B cell (primary cell): ENCODE measurements at regions not wholly inside any gene's neighbourhood (a gene's known extent, or its start where the extent isn't known, plus 50 kb on each side); places are given as distances from the start of the nearest gene placed in this dataset.

Source experiments
- ATAC-seq: fragments of 200-7000 bp; cut with Tn5 transposase; one replicate; pipeline ENCODE4 v1.10.0; 2021; ENCODE audit warnings: low read depth, mild to moderate bottlenecking, moderate number of reproducible peaks, moderate library complexity
- CTCF ChIA-PET: fragments of 350-600 bp; sonication (Branson Sonifier 250); formaldehyde crosslinking; loops from one replicate; lab custom pipeline; 2021; ENCODE audit warnings: antibody characterized with exemption, inconsistent platforms; lab: Charles Lee
- POLR2A ChIA-PET: fragments of 350-600 bp; sonication (Branson Sonifier 250); formaldehyde crosslinking; loops from one replicate; lab custom pipeline; 2021; ENCODE audit warnings: antibody characterized with exemption; lab: Charles Lee
- DNase-seq: peaks from one replicate; pipeline ENCODE4 v3.0.0; 2013
- H2AFZ ChIP-seq: 2 replicates; pipeline ENCODE4 v1.6.1; 2012; ENCODE audit warnings: mild to moderate bottlenecking, low read depth, low read length; ENCODE audit not compliant: insufficient read depth, poor library complexity, severe bottlenecking
- H3K27ac ChIP-seq, 2 donors: 1 replicate in 1 of 2; 2 replicates in 1 of 2; pipeline ENCODE4 v1.5.1; 2012 to 2013; ENCODE audit warnings: low read length in 2 of 2, mild to moderate bottlenecking in 2 of 2, moderate library complexity in 1 of 2
- H3K27me3 ChIP-seq, 4 experiments: fragments of 200-600 bp in 1 of 4; sonication (generic) in 1 of 4; replicated peaks in 1 of 4; 1 replicate in 2 of 4; 2 replicates in 2 of 4; pipeline versions ENCODE4 v1.6.1 to v1.7.0; 2013 to 2016; ENCODE audit warnings: low read length in 3 of 4, mild to moderate bottlenecking in 2 of 4, mixed read lengths in 1 of 4, moderate library complexity in 1 of 4; ENCODE audit not compliant: insufficient read depth in 4 of 4, control insufficient read depth in 3 of 4; ENCODE audit errors: control extremely low read depth in 1 of 4
- H3K36me3 ChIP-seq, 2 experiments: replicated peaks in 1 of 2; 1 replicate in 1 of 2; 2 replicates in 1 of 2; pipeline versions ENCODE4 v1.6.1 to v1.7.1; 2013; ENCODE audit warnings: low read length in 1 of 2; ENCODE audit not compliant: insufficient read depth in 2 of 2, control insufficient read depth in 1 of 2; ENCODE audit errors: control extremely low read depth in 1 of 2, extremely low read depth in 1 of 2
- H3K4me1 ChIP-seq, 2 donors: fragments of 200-600 bp in 1 of 2; sonication (generic) in 1 of 2; 1 replicate in 1 of 2; 2 replicates in 1 of 2; pipeline versions ENCODE4 v1.5.1 to v1.6.1; 2013 to 2017; ENCODE audit warnings: low read length in 2 of 2; ENCODE audit not compliant: control insufficient read depth in 2 of 2, insufficient read depth in 2 of 2
- H3K4me2 ChIP-seq: replicated peaks from 2 replicates; pipeline ENCODE3; 2012; ENCODE audit warnings: mild to moderate bottlenecking, low read depth, low read length; ENCODE audit not compliant: poor library complexity, severe bottlenecking
- H3K4me3 ChIP-seq, 5 experiments: fragments of 200-600 bp in 1 of 5; sonication (generic) in 1 of 5; 1 replicate in 3 of 5; 2 replicates in 2 of 5; pipeline versions ENCODE4 v1.5.1 to v1.7.0; 2011 to 2016; ENCODE audit warnings: low read length in 4 of 5, mild to moderate bottlenecking in 4 of 5, low read depth in 2 of 5, control low read depth in 1 of 5, moderate library complexity in 1 of 5; ENCODE audit not compliant: insufficient read depth in 1 of 5; ENCODE audit errors: control extremely low read depth in 1 of 5, extremely low read depth in 1 of 5
- H3K79me2 ChIP-seq: fragments of 200-600 bp; sonication (generic); one replicate; pipeline ENCODE4 v1.6.0; 2016; ENCODE audit warnings: low read length; ENCODE audit not compliant: control insufficient read depth, insufficient read depth
- H3K9ac ChIP-seq: fragments of 200-600 bp; sonication (generic); 2 replicates; pipeline ENCODE4 v1.6.1; 2017; ENCODE audit warnings: mild to moderate bottlenecking, low read length, moderate library complexity
- H3K9me3 ChIP-seq, 3 donors: one replicate each; pipeline versions ENCODE4 v1.6.1 to v1.7.1; 2013; ENCODE audit warnings: low read length in 2 of 3; ENCODE audit not compliant: control insufficient read depth in 2 of 3, insufficient read depth in 1 of 3; ENCODE audit errors: control extremely low read depth in 1 of 3
- H4K20me1 ChIP-seq: 2 replicates; pipeline ENCODE4 v1.6.0; 2012; ENCODE audit warnings: mild to moderate bottlenecking, low read length; ENCODE audit not compliant: insufficient read depth, control insufficient read depth, poor library complexity, severe bottlenecking
- H3K27ac Mint-ChIP-seq: one replicate; pipeline ENCODE4 v1.8.0; 2021; ENCODE audit warnings: mixed read lengths
- H3K27me3 Mint-ChIP-seq: one replicate; pipeline ENCODE4 v1.8.0; 2021; ENCODE audit warnings: mixed read lengths
- H3K4me1 Mint-ChIP-seq: one replicate; pipeline ENCODE4 v1.8.0; 2021; ENCODE audit warnings: mixed read lengths
- H3K4me3 Mint-ChIP-seq: one replicate; pipeline ENCODE4 v1.8.0; 2021; ENCODE audit warnings: mixed read lengths
- H3K9me3 Mint-ChIP-seq: one replicate; pipeline ENCODE4 v1.8.0; 2022; ENCODE audit warnings: mixed read lengths; ENCODE audit not compliant: insufficient read depth
- EZH2 ChIP-seq: IDR thresholded peaks from 2 replicates; pipeline ENCODE4 v1.6.1; 2012; ENCODE audit warnings: borderline replicate concordance, low read depth, mild to moderate bottlenecking, moderate library complexity, low read length; ENCODE audit not compliant: insufficient read depth, poor library complexity, severe bottlenecking
- WGBS: methylation state at CpG from one replicate; pipeline ENCODE4 v1.1.5; 2013; ENCODE audit warnings: missing lambda C conversion rate; ENCODE audit not compliant: insufficient coverage; 5-methylcytosine and 5-hydroxymethylcytosine counted together
- intact Hi-C: fragments of 100-400 bp; cut with micrococcal nuclease; formaldehyde crosslinking; loops from one replicate; pipeline ENCODE4 v1.10.0; 2022
- TF ChIP-seq, protein P1 (sequence below): fragments of 200-600 bp; IDR thresholded peaks from one replicate; pipeline ENCODE4 v1.8.0; 2022; ENCODE audit warnings: antibody characterized with exemption, mild to moderate bottlenecking

DNA sequence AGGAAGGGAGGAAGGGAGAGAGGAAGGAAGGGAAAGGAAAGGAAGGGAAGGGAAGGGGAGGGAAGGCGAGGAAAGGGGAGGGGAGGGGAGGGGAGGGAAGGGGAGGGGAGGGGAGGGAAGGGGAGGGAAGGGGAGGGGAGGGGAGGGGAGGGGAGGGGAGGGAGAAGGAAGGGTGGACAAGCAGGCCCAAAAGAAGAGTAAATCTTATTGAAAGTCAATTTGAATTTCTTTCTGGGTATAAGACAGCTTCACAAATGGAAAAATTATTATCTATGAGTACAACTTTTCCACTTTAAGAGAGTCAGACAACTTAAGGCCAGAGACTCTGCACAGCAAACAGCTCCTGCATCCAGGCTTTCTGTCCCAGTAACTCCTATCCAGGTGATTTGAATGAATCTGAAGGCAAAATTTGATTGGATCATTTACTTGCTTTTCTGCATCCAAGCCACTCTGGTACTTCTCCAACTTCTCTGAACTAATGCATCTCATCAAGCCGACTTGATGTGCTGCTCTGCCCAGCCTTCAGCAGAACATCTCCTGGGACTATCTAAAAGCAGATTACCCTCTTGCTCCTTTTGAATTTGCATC, 363.4 kb upstream of the KIF2A start:
- intact Hi-C loops, result no loop called here
- H3K4me3 ChIP-seq, result no peak overlapping the region
- H3K9me3 ChIP-seq, result no peaks in the 10 kb centered on the region
- no peak overlapping the region for H3K4me2 ChIP-seq
- no peak overlapping the region for H2AFZ ChIP-seq
- ATAC-seq (no peak), DNase-seq (no peak)
- no peaks in the 10 kb centered on the region for H3K36me3 ChIP-seq
- H3K27me3 Mint-ChIP-seq, result no peaks in the 10 kb centered on the region
- H3K4me1 Mint-ChIP-seq, result no peaks in the 10 kb centered on the region
- POLR2A ChIA-PET, result no interaction called here
- no peaks in the 10 kb centered on the region for H3K79me2 ChIP-seq
- H3K27me3 ChIP-seq, result no peaks in the 10 kb centered on the region
- no peak for TF ChIP-seq EZH2
- TF ChIP-seq, protein P1, sequence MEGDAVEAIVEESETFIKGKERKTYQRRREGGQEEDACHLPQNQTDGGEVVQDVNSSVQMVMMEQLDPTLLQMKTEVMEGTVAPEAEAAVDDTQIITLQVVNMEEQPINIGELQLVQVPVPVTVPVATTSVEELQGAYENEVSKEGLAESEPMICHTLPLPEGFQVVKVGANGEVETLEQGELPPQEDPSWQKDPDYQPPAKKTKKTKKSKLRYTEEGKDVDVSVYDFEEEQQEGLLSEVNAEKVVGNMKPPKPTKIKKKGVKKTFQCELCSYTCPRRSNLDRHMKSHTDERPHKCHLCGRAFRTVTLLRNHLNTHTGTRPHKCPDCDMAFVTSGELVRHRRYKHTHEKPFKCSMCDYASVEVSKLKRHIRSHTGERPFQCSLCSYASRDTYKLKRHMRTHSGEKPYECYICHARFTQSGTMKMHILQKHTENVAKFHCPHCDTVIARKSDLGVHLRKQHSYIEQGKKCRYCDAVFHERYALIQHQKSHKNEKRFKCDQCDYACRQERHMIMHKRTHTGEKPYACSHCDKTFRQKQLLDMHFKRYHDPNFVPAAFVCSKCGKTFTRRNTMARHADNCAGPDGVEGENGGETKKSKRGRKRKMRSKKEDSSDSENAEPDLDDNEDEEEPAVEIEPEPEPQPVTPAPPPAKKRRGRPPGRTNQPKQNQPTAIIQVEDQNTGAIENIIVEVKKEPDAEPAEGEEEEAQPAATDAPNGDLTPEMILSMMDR, result no peak
- no peak overlapping the region for H3K4me3 Mint-ChIP-seq
- H3K27ac ChIP-seq, result no peak overlapping the region
- no peaks in the 10 kb centered on the region for H4K20me1 ChIP-seq
- WGBS, result 100% methylated on average over 1 of the region's 2 CpGs
- H3K9me3 Mint-ChIP-seq, result no peaks in the 10 kb centered on the region
- H3K4me1 ChIP-seq, result no peaks in the 10 kb centered on the region
- no peak overlapping the region for H3K9ac ChIP-seq
- CTCF ChIA-PET, result no interaction called here
- H3K27ac Mint-ChIP-seq, result no peak overlapping the region

DNA sequence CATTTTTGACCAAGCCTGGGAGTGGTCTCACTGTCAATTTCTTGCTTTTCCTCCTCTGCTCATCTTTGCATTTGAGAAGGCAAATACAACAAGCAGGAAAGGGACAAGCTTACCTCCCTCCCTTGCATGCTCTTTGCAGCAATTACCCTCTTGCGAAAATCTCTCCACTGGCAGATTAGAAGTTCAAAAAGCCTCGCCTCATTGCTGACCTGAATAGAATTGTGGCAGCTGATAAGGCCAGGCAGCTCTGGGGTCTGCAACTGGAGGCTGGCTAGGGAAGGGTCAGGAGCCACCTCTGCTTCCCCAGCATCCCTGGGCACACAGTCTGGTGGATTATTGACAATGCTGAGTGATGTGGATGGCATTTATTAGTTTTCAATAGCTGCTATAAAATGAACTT, 362.3 kb upstream of the KIF2A start:
- intact Hi-C loops, result no loop called here
- no peak overlapping the region for H3K27ac ChIP-seq
- no peaks in the 10 kb centered on the region for H3K4me1 ChIP-seq
- H3K27ac Mint-ChIP-seq, result no peak overlapping the region
- H3K27me3 ChIP-seq, result no peaks in the 10 kb centered on the region
- no peaks in the 10 kb centered on the region for H3K9me3 ChIP-seq
- no peaks in the 10 kb centered on the region for H3K4me1 Mint-ChIP-seq
- DNase-seq (no peak), ATAC-seq (no peak)
- POLR2A ChIA-PET, result no interaction called here
- H3K79me2 ChIP-seq, result no peaks in the 10 kb centered on the region
- CTCF ChIA-PET, result no interaction called here
- no peak overlapping the region for H3K4me2 ChIP-seq
- H2AFZ ChIP-seq, result no peak overlapping the region
- H3K9ac ChIP-seq, result no peak overlapping the region
- TF ChIP-seq, protein P1, result no peak
- TF ChIP-seq EZH2, result no peak
- no peak overlapping the region for H3K4me3 ChIP-seq
- H3K27me3 Mint-ChIP-seq, result no peaks in the 10 kb centered on the region
- H3K9me3 Mint-ChIP-seq, result no peaks in the 10 kb centered on the region
- no peak overlapping the region for H3K4me3 Mint-ChIP-seq
- no peaks in the 10 kb centered on the region for H4K20me1 ChIP-seq
- H3K36me3 ChIP-seq, result no peaks in the 10 kb centered on the region
- WGBS, result 89% methylated on average over 2 of the region's 2 CpGs
